ENCODE measurements at regions not wholly inside any gene's neighbourhood (a gene's known extent, or its start where the extent isn't known, plus 50 kb on each side); places are given as distances from the start of the nearest gene placed in this dataset.

GRCh38 chr16:35525979-35526590, 2066.7 kb downstream of the TP53TG3F start:
- TF ChIP-seq ZNF274 (IDR thresholded peaks at IDR 0.05; ENCODE audit: low read depth, low read length) (no peak), YY1 (IDR thresholded peaks at IDR 0.05; ENCODE audit: insufficient read depth, insufficient read length) (no peak)

Data from NT2/D1 (cell line).